Trophoblast cell (in vitro differentiated cells and primary cell): ENCODE measurements at regions not wholly inside any gene's neighbourhood (a gene's known extent, or its start where the extent isn't known, plus 50 kb on each side); places are given as distances from the start of the nearest gene placed in this dataset.
A peak's percentile ranks its signal among the peaks of the same experiment; 100 is the strongest.

Source experiments
- DNase-seq, 2 donors: peaks; one replicate each; pipeline ENCODE4 v3.0.0-alpha.2; 2016
- H2AFZ ChIP-seq: 2 replicates; pipeline ENCODE4 v1.6.1; 2013; ENCODE audit warnings: low read length, moderate library complexity, mild to moderate bottlenecking; ENCODE audit not compliant: insufficient read depth, poor library complexity
- H2AK5ac ChIP-seq: 2 replicates; pipeline ENCODE4 v1.6.1; 2013; ENCODE audit warnings: mild to moderate bottlenecking, low read length
- H2BK120ac ChIP-seq: 2 replicates; pipeline ENCODE4 v1.6.1; 2013; ENCODE audit warnings: low read length, mild to moderate bottlenecking, moderate library complexity; ENCODE audit not compliant: insufficient read depth, poor library complexity
- H2BK12ac ChIP-seq: 2 replicates; pipeline ENCODE4 v1.6.1; 2013; ENCODE audit warnings: mild to moderate bottlenecking, low read length, moderate library complexity
- H2BK5ac ChIP-seq: 2 replicates; pipeline ENCODE4 v1.6.1; 2013; ENCODE audit warnings: low read length, low read depth, moderate library complexity, mild to moderate bottlenecking; ENCODE audit not compliant: poor library complexity
- H3K14ac ChIP-seq: 2 replicates; pipeline ENCODE4 v1.6.1; 2013; ENCODE audit warnings: mild to moderate bottlenecking, low read length
- H3K18ac ChIP-seq: 2 replicates; pipeline ENCODE4 v1.6.1; 2013; ENCODE audit warnings: mild to moderate bottlenecking, low read length
- H3K23ac ChIP-seq: 2 replicates; pipeline ENCODE4 v1.6.1; 2013; ENCODE audit warnings: low read length
- H3K27ac ChIP-seq: 2 replicates; pipeline ENCODE4 v1.5.1; 2013; ENCODE audit warnings: low read depth, mild to moderate bottlenecking, inconsistent platforms, low read length, moderate library complexity
- H3K27me3 ChIP-seq: 2 replicates; pipeline ENCODE4 v1.6.1; 2013; ENCODE audit warnings: inconsistent platforms, mild to moderate bottlenecking, low read length, moderate library complexity; ENCODE audit not compliant: insufficient read depth
- H3K36me3 ChIP-seq, 2 experiments: 1 replicate in 1 of 2; 2 replicates in 1 of 2; pipeline ENCODE4 v1.6.1; 2013; ENCODE audit warnings: low read length in 2 of 2, mild to moderate bottlenecking in 2 of 2, moderate library complexity in 1 of 2; ENCODE audit not compliant: insufficient read depth in 2 of 2, control insufficient read depth in 1 of 2
- H3K4ac ChIP-seq: 2 replicates; pipeline ENCODE4 v1.6.1; 2013; ENCODE audit warnings: low read depth, mild to moderate bottlenecking, low read length, moderate library complexity
- H3K4me1 ChIP-seq, 2 experiments: 1 replicate in 1 of 2; 2 replicates in 1 of 2; pipeline ENCODE4 v1.6.1; 2013; ENCODE audit warnings: low read length in 2 of 2, mild to moderate bottlenecking in 2 of 2, moderate library complexity in 1 of 2; ENCODE audit not compliant: insufficient read depth in 2 of 2, control insufficient read depth in 1 of 2
- H3K4me2 ChIP-seq: 2 replicates; pipeline ENCODE4 v1.6.1; 2013; ENCODE audit warnings: inconsistent platforms, mild to moderate bottlenecking, low read length, moderate library complexity
- H3K4me3 ChIP-seq: 2 replicates; pipeline ENCODE4 v1.5.1; 2013; ENCODE audit warnings: mild to moderate bottlenecking, low read depth, low read length, inconsistent platforms
- H3K79me1 ChIP-seq: one replicate; pipeline ENCODE4 v1.6.1; 2013; ENCODE audit warnings: low read length
- H3K79me2 ChIP-seq: 2 replicates; pipeline ENCODE4 v1.6.1; 2013; ENCODE audit warnings: low read length, mild to moderate bottlenecking; ENCODE audit not compliant: control insufficient read depth, insufficient read depth, poor library complexity
- H3K9ac ChIP-seq: 2 replicates; pipeline ENCODE4 v1.6.1; 2013; ENCODE audit warnings: mild to moderate bottlenecking, low read length
- H3K9me3 ChIP-seq: 2 replicates; pipeline ENCODE4 v1.6.1; 2013; ENCODE audit warnings: low read depth, mild to moderate bottlenecking, control low read depth, inconsistent platforms, low read length; ENCODE audit not compliant: insufficient read depth
- H4K12ac ChIP-seq: 2 replicates; pipeline ENCODE4 v1.6.1; 2013; ENCODE audit warnings: low read depth, mild to moderate bottlenecking, low read length, moderate library complexity
- H4K8ac ChIP-seq: 2 replicates; pipeline ENCODE4 v1.6.1; 2013; ENCODE audit warnings: low read depth, mild to moderate bottlenecking, low read length, moderate library complexity
- H4K91ac ChIP-seq: one replicate; pipeline ENCODE4 v1.6.1; 2013; ENCODE audit warnings: low read depth, mild to moderate bottlenecking, low read length, moderate library complexity
- WGBS: extraction: QIAGEN DNeasy Blood & Tissue Kit; methylation state at CpG from one replicate; pipeline ENCODE4 v1.1.7; 2013; ENCODE audit warnings: missing lambda C conversion rate; ENCODE audit not compliant: insufficient read length, insufficient coverage; ENCODE audit errors: extremely low coverage; 5-methylcytosine and 5-hydroxymethylcytosine counted together

DNA sequence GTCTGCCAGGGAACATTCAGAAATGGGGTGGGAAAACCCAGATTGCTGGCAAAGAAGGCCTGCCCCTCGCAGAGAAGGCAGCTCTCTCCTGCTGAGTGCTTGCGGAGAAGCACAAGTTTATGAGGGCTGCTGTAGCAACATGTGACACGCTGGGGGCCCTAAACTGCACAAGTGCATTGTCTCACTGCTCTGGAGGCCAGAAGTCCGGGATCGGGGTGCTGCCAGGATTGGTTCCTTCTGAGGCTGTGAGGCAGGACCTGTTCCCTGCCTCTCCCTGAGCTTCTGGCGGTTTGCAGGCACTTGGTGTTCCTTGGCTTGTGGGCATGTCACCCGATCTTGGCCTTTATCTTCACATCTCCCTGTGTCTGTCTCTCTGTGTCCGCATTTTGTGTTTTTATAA lies 75.6 kb upstream of the NEURL1B start:
- no CpG with 5 or more reads among the region's 8 CpGs for WGBS
- Histone ChIP-seq H3K18ac (no peak overlapping the region), H2AK5ac (no peak overlapping the region), H3K9ac (no peak overlapping the region), H3K36me3 (no peaks in the 10 kb centered on the region), H3K4me2 (no peak overlapping the region), H3K9me3 (no peaks in the 10 kb centered on the region), H2AFZ (no peak overlapping the region), H2BK120ac (no peak overlapping the region), H3K27me3 (no peaks in the 10 kb centered on the region), H3K23ac (no peak overlapping the region), H3K27ac (no peak overlapping the region), H4K8ac (no peak overlapping the region), H3K14ac (no peak overlapping the region), H3K4me3 (no peak overlapping the region), H3K4ac (no peak overlapping the region), H3K79me1 (no peaks in the 10 kb centered on the region), H3K79me2 (no peaks in the 10 kb centered on the region), H4K91ac (no peak overlapping the region), H4K12ac (no peak overlapping the region), H2BK12ac (no peak overlapping the region), H2BK5ac (no peak overlapping the region), H3K4me1 (peaks cover 0 to 8% of the 10 kb centered on the region in 2 experiments)
- no peak for DNase-seq

GRCh38 chr5:172564883-172565282 lies 76.2 kb upstream of the NEURL1B start:
- Histone ChIP-seq H4K12ac (no peak overlapping the region), H3K9me3 (no peaks in the 10 kb centered on the region), H3K4me2 (no peak overlapping the region), H3K27me3 (no peaks in the 10 kb centered on the region), H2BK12ac (no peak overlapping the region), H2BK120ac (no peak overlapping the region), H2AK5ac (no peak overlapping the region), H3K18ac (no peak overlapping the region), H4K91ac (no peak overlapping the region), H3K79me1 (no peaks in the 10 kb centered on the region), H3K9ac (no peak overlapping the region), H3K4ac (no peak overlapping the region), H3K23ac (no peak overlapping the region), H3K79me2 (no peaks in the 10 kb centered on the region), H3K27ac (no peak overlapping the region), H3K4me3 (no peak overlapping the region), H3K4me1 (peaks cover 0 to 4% of the 10 kb centered on the region in 2 experiments), H4K8ac (no peak overlapping the region), H2AFZ (no peak overlapping the region), H3K36me3 (no peaks in the 10 kb centered on the region), H3K14ac (no peak overlapping the region), H2BK5ac (no peak overlapping the region)
- DNase-seq = no peak
- WGBS = no CpG with 5 or more reads among the region's 4 CpGs

GRCh38 chr5:172564188-172564587 lies 76.9 kb upstream of the NEURL1B start:
- no peak overlapping the region for H2AK5ac ChIP-seq
- WGBS = no CpG with 5 or more reads among the region's 11 CpGs
- no peaks in the 10 kb centered on the region for H3K27me3 ChIP-seq
- H4K91ac ChIP-seq = no peak overlapping the region
- H3K14ac ChIP-seq = no peak overlapping the region
- DNase-seq = no peak
- H4K8ac ChIP-seq = no peak overlapping the region
- H3K79me1 ChIP-seq = no peaks in the 10 kb centered on the region
- H2BK5ac ChIP-seq = no peak overlapping the region
- H3K36me3 ChIP-seq = no peaks in the 10 kb centered on the region
- H3K18ac ChIP-seq = no peak overlapping the region
- no peak overlapping the region for H3K9ac ChIP-seq
- H3K79me2 ChIP-seq = no peaks in the 10 kb centered on the region
- H2BK120ac ChIP-seq = no peak overlapping the region
- no peak overlapping the region for H2BK12ac ChIP-seq
- no peak overlapping the region for H3K27ac ChIP-seq
- H4K12ac ChIP-seq = no peak overlapping the region
- no peak overlapping the region for H2AFZ ChIP-seq
- no peaks in the 10 kb centered on the region for H3K9me3 ChIP-seq
- no peak overlapping the region for H3K4me2 ChIP-seq
- no peak overlapping the region for H3K23ac ChIP-seq
- no peak overlapping the region for H3K4ac ChIP-seq
- H3K4me3 ChIP-seq = no peak overlapping the region
- no peaks in the 10 kb centered on the region for H3K4me1 ChIP-seq

DNA sequence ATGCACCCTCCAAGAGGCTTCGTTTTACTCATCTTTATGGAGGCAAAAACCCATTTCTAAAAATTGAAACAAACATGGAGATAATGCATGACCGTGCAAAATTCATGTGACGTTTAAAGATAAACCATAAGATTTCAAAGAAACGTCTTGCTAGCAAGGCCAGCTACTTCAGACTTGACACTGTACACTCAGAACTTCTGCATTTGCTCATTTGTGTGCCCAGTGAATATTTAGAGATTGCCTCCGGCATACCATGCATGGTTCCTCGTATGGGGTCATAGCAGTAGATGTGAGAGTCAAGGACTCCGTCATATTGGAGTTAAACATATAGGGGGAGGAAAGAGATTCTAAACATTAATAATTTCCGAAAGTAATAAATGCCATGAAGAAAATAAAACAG lies 78.6 kb upstream of the NEURL1B start:
- no peak overlapping the region for H3K9ac ChIP-seq
- no peak overlapping the region for H3K18ac ChIP-seq
- H2BK120ac ChIP-seq = no peak overlapping the region
- no peak overlapping the region for H2AK5ac ChIP-seq
- no peak overlapping the region for H4K12ac ChIP-seq
- peak; percentile 10 to 68 for DNase-seq
- no peak overlapping the region for H3K14ac ChIP-seq
- H4K91ac ChIP-seq = no peak overlapping the region
- H3K4me2 ChIP-seq = no peak overlapping the region
- no peak overlapping the region for H3K4me3 ChIP-seq
- no CpG with 5 or more reads among the region's 8 CpGs for WGBS
- no peak overlapping the region for H2AFZ ChIP-seq
- no peaks in the 10 kb centered on the region for H3K9me3 ChIP-seq
- no peak overlapping the region for H4K8ac ChIP-seq
- H3K27ac ChIP-seq = no peak overlapping the region
- no peak overlapping the region for H3K4ac ChIP-seq
- H3K79me1 ChIP-seq = no peaks in the 10 kb centered on the region
- no peak overlapping the region for H3K23ac ChIP-seq
- H3K36me3 ChIP-seq = no peaks in the 10 kb centered on the region
- no peak overlapping the region for H2BK12ac ChIP-seq
- no peaks in the 10 kb centered on the region for H3K4me1 ChIP-seq
- no peaks in the 10 kb centered on the region for H3K79me2 ChIP-seq
- H3K27me3 ChIP-seq = no peaks in the 10 kb centered on the region
- no peak overlapping the region for H2BK5ac ChIP-seq
